Loucy (cell line): ENCODE measurements at regions not wholly inside any gene's neighbourhood (a gene's known extent, or its start where the extent isn't known, plus 50 kb on each side); places are given as distances from the start of the nearest gene placed in this dataset.

Experiments used
- H2AFZ ChIP-seq: fragments of 200-600 bp; sonication (generic); 2 replicates; pipeline ENCODE4 v1.6.0; 2016; ENCODE audit warnings: antibody characterized with exemption, mild to moderate bottlenecking, low read length, moderate library complexity
- H3F3A ChIP-seq: fragments of 200-600 bp; 2 replicates; pipeline ENCODE4 v1.6.0; 2016; ENCODE audit warnings: antibody characterized with exemption, low read depth, mild to moderate bottlenecking
- H3K27me3 ChIP-seq: fragments of 200-600 bp; sonication (generic); 2 replicates; pipeline ENCODE4 v1.6.1; 2014; ENCODE audit warnings: low read length, mild to moderate bottlenecking; ENCODE audit not compliant: insufficient read depth, poor library complexity, severe bottlenecking
- H3K36me3 ChIP-seq: fragments of 200-600 bp; sonication (generic); 2 replicates; pipeline ENCODE4 v1.6.1; 2016; ENCODE audit warnings: low read length; ENCODE audit not compliant: insufficient read depth
- H3K4me1 ChIP-seq: fragments of 200-600 bp; sonication (generic); 2 replicates; pipeline ENCODE4 v1.5.1; 2014; ENCODE audit warnings: low read length, mild to moderate bottlenecking; ENCODE audit not compliant: insufficient read depth, poor library complexity, severe bottlenecking
- H3K4me2 ChIP-seq: fragments of 200-600 bp; sonication (generic); 2 replicates; pipeline ENCODE4 v1.6.0; 2014; ENCODE audit warnings: antibody characterized with exemption, low read length, low read depth, mild to moderate bottlenecking; ENCODE audit not compliant: poor library complexity, severe bottlenecking
- H3K4me3 ChIP-seq: fragments of 200-600 bp; sonication (generic); 2 replicates; pipeline ENCODE4 v1.5.1; 2014; ENCODE audit warnings: low read length, mild to moderate bottlenecking, mixed read lengths; ENCODE audit not compliant: poor library complexity, severe bottlenecking
- H3K79me2 ChIP-seq: fragments of 200-600 bp; sonication (generic); 2 replicates; pipeline ENCODE4 v1.6.1; 2014; ENCODE audit warnings: low read length; ENCODE audit not compliant: insufficient read depth
- H3K9ac ChIP-seq: fragments of 200-600 bp; sonication (generic); 2 replicates; pipeline ENCODE4 v1.6.0; 2014; ENCODE audit warnings: mild to moderate bottlenecking, low read depth, low read length, moderate library complexity; ENCODE audit not compliant: poor library complexity, severe bottlenecking
- H3K9me2 ChIP-seq: fragments of 200-600 bp; sonication (generic); replicated peaks from 2 replicates; pipeline ENCODE4 v1.6.1; 2016; ENCODE audit warnings: low read depth, low read length, mixed read lengths
- H3K9me3 ChIP-seq: fragments of 200-600 bp; sonication (generic); 2 replicates; pipeline ENCODE4 v1.6.1; 2014; ENCODE audit warnings: mild to moderate bottlenecking, antibody characterized with exemption, low read length, low read depth; ENCODE audit not compliant: insufficient read depth
- H4K20me1 ChIP-seq: fragments of 200-600 bp; sonication (generic); 2 replicates; pipeline ENCODE4 v1.6.0; 2014; ENCODE audit warnings: antibody characterized with exemption, low read length, mild to moderate bottlenecking; ENCODE audit not compliant: insufficient read depth, poor library complexity, severe bottlenecking
- CTCF ChIP-seq: fragments of 200-600 bp; sonication (generic); conservative IDR thresholded peaks from 2 replicates; pipeline ENCODE4 v1.5.1; 2014; ENCODE audit warnings: mild to moderate bottlenecking, antibody characterized with exemption, low read length
- EZH2phosphoT487 ChIP-seq: fragments of 200-600 bp; IDR thresholded peaks from 2 replicates; pipeline ENCODE4 v1.6.1; 2018; ENCODE audit warnings: antibody characterized with exemption, mild to moderate bottlenecking, moderate library complexity, borderline replicate concordance

- Histone ChIP-seq H2AFZ (no peak overlapping the region), H3F3A (no peaks in the 10 kb centered on the region), H4K20me1 (no peaks in the 10 kb centered on the region), H3K36me3 (no peaks in the 10 kb centered on the region), H3K9me3 (no peaks in the 10 kb centered on the region), H3K79me2 (no peaks in the 10 kb centered on the region), H3K4me3 (no peak overlapping the region), H3K4me2 (no peak overlapping the region), H3K9ac (no peak overlapping the region), H3K4me1 (peaks cover 18% of the 10 kb centered on the region), H3K27me3 (no peaks in the 10 kb centered on the region), H3K9me2 (no peaks in the 10 kb centered on the region)
- TF ChIP-seq CTCF (no peak), EZH2phosphoT487 (no peak)
These were observed 423.3 kb downstream of the FLRT2 start for GRCh38 chr14:85953265-85953664.

- no peaks in the 10 kb centered on the region for H4K20me1 ChIP-seq
- TF ChIP-seq EZH2phosphoT487 (no peak), CTCF (no peak)
- peaks cover 10% of the 10 kb centered on the region for H3K4me1 ChIP-seq
- H3F3A ChIP-seq = no peaks in the 10 kb centered on the region
- no peaks in the 10 kb centered on the region for H3K9me2 ChIP-seq
- no peak overlapping the region for H3K4me3 ChIP-seq
- H3K4me2 ChIP-seq = no peak overlapping the region
- H3K36me3 ChIP-seq = no peaks in the 10 kb centered on the region
- H3K79me2 ChIP-seq = peaks cover under 1% of the 10 kb centered on the region; the same call in 1 of the 2 replicates
- H2AFZ ChIP-seq = no peak overlapping the region
- no peaks in the 10 kb centered on the region for H3K27me3 ChIP-seq
- no peaks in the 10 kb centered on the region for H3K9me3 ChIP-seq
- H3K9ac ChIP-seq = no peak overlapping the region
These were observed 418.2 kb downstream of the FLRT2 start for GRCh38 chr14:85948153-85948552.

GRCh38 chr14:85947461-85948139 is 417.7 kb downstream of the FLRT2 start:
- TF ChIP-seq CTCF (no peak), EZH2phosphoT487 (no peak)
- no peaks in the 10 kb centered on the region for H3K36me3 ChIP-seq
- H3K4me2 ChIP-seq = no peak overlapping the region
- H3K9me3 ChIP-seq = no peaks in the 10 kb centered on the region
- H4K20me1 ChIP-seq = no peaks in the 10 kb centered on the region
- no peaks in the 10 kb centered on the region for H3K27me3 ChIP-seq
- H2AFZ ChIP-seq = no peak overlapping the region
- no peaks in the 10 kb centered on the region for H3K9me2 ChIP-seq
- H3K4me1 ChIP-seq = peaks cover 15% of the 10 kb centered on the region
- H3K79me2 ChIP-seq = peaks cover 5% of the 10 kb centered on the region; the same call in 1 of the 2 replicates
- H3F3A ChIP-seq = no peaks in the 10 kb centered on the region
- H3K4me3 ChIP-seq = no peak overlapping the region
- H3K9ac ChIP-seq = no peak overlapping the region
